ENCODE measurements at regions not wholly inside any gene's neighbourhood (a gene's known extent, or its start where the extent isn't known, plus 50 kb on each side); places are given as distances from the start of the nearest gene placed in this dataset.

DNA sequence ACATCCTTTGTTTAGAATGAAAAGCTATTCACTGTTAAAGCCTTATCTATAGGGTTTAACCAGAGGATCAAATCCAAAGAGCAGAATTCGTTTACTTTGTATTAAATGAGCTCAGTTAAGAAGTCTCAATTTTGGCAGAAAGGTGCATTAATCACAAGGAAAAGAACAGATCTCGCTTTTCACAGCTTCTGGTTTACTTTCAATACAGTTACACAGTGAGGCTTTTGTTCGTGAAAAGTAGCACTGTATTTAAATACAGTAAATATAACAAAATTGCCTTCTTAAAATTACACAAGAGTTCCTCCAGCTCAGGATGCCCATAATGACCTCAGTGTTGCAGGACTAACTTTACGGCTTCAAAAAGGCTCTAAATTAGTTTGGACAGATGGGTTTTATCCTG is 669.1 kb upstream of the SALL1 start:
- TF ChIP-seq, protein P1, sequence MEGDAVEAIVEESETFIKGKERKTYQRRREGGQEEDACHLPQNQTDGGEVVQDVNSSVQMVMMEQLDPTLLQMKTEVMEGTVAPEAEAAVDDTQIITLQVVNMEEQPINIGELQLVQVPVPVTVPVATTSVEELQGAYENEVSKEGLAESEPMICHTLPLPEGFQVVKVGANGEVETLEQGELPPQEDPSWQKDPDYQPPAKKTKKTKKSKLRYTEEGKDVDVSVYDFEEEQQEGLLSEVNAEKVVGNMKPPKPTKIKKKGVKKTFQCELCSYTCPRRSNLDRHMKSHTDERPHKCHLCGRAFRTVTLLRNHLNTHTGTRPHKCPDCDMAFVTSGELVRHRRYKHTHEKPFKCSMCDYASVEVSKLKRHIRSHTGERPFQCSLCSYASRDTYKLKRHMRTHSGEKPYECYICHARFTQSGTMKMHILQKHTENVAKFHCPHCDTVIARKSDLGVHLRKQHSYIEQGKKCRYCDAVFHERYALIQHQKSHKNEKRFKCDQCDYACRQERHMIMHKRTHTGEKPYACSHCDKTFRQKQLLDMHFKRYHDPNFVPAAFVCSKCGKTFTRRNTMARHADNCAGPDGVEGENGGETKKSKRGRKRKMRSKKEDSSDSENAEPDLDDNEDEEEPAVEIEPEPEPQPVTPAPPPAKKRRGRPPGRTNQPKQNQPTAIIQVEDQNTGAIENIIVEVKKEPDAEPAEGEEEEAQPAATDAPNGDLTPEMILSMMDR (IDR thresholded peaks at IDR 0.05): no peak

DNA sequence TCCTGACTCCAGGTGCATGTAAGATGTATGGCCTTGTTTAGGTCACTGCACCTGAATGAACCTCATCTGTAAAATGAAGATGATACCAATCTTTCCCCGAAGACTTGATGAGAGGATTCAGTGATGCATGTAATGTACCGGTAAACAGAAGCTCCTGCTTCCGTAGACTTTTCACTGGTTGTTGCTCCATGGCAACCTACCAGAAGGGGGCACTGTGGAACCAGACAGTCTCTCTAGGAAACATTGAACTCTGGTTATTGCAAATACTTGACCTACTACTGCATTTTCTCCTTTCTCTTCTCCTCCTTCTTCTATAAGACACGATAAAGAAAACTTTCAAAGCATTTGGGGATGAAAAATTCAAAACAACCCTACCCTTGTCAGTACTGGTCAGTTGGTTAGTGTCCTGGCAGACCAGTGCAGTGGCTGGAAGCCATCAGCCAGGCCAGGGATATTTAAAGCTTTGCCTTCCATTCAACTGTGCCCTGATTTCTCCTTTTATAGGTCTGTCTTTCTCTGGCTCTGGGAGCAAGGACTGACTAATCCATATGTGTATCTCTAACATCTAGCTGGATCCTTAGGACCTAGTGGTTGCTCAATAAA is 667.4 kb upstream of the SALL1 start:
- TF ChIP-seq, protein P1 (IDR thresholded peaks at IDR 0.05): peak; percentile 90

DNA sequence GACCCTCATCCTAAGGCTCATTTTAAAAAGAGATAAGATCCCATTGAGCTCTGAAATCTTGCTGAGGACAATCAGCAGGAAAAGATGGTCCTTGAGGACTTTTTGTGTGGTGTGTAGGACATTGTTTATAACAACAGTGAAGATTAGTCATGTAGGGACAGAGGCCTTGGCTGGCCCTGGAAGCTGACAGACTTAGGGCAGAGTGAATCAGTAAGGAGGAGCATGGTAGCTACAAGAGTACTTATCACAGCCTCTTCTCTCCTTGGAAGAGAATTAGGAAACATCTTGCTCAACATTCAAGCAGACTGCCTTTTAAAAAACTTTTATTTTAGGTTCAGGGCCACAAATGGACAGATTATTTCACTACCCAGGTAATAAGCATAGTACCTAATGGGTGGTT is 665.9 kb upstream of the SALL1 start:
- TF ChIP-seq, protein P1 (IDR thresholded peaks at IDR 0.05): no peak

DNA sequence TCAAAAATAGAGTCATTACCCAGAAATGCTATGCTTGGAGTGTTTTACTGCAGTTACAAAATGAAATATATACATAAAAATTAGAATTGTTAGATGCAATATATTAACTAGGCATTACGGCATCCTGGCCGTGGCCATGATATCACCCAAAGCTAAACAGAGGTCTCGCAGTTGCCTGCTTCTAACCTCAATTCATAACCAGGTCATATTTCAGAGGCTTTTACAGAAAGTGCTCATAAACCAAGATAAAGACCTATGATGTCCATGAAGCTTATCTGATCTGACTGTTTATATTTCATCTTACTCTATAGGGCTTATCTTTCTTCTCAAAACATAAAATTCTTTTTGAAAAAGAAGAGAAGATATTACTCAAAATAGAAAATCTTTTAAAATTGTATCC is 664.5 kb upstream of the SALL1 start:
- TF ChIP-seq, protein P1 (IDR thresholded peaks at IDR 0.05): no peak

DNA sequence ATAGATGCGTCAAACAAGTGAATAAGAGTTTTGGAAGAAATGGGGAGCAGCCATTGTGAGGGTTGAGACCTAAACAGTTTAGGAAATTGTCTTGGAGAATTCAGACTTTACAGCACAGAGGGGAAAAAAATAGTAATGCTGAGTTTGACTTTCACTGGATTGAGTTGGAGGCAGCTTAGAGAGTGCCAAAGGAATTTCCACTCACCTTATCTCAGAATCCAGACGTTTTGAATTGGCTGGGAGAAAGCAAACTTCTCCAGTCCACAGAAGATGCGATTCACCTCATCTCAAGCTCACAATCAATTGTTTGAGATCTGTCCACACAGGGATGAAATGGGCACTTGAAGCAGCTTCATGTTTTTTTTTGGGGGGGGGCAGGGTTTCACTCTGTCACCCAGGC is 663.5 kb upstream of the SALL1 start:
- TF ChIP-seq, protein P1 (IDR thresholded peaks at IDR 0.05): no peak

DNA sequence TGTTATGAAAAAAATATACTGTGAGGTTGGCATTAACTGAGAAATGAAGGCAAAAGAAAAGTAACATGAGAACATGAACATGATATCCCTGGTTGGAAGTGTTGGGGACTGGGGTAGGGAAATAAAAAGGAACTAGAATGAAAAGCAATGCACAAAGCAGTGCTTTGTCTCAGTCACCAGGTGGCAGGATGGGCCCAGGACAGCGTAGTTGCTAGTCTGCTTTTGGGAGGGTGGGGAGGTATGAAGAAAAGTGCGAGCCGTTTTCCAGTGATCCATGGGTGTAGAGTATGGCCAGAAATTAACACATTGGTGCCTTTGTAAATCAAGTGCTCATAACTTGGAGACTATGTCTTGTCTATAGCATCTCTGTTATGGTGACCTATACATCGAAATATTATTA is 662.5 kb upstream of the SALL1 start:
- TF ChIP-seq, protein P1 (IDR thresholded peaks at IDR 0.05): peak; percentile 18; the same call in 1 of the 2 replicates

DNA sequence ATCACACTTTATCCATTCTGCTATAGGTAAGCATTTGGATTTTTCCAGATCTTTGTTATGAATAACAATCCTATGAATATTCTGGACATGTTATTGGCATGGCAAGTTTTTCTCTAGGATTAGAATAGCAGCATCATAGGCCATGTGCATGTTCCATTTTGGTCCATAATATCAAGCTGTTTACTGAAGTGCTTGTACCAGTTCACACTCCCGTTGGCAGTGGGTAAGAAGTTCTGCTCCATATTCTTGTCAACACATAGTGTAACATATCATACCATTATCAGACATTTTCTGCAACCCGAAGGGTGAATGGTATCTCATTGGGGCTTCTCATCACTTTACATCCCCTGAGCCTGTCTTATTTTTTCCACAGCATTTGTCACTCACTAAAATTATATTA is 661.9 kb upstream of the SALL1 start:
- TF ChIP-seq, protein P1 (IDR thresholded peaks at IDR 0.05): no peak

DNA sequence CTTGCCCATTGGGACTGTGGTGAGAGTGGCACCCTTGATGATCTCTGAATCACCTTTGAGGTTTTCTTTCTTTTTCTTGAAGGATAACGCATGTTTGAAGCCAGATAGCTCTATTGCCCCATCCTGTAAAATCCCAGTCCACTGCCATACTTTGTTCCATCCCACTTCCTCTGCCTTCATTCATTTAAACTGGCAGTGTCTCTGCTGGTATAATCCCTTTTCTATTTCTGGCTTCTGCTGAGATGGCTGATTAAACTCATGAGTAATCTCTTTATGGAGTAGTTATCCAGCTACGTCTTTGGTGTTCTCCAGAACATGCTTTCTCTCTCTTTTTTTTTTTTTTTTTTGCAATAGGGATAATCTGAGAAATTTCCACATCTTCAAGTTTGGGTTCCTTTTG is 656.5 kb upstream of the SALL1 start:
- TF ChIP-seq, protein P1 (IDR thresholded peaks at IDR 0.05): no peak

Data from LNCAP (cell line).